ENCODE measurements at regions not wholly inside any gene's neighbourhood (a gene's known extent, or its start where the extent isn't known, plus 50 kb on each side); places are given as distances from the start of the nearest gene placed in this dataset.

- Histone ChIP-seq H3K9me3 (ENCODE audit: insufficient read depth, low read length) (no peaks in the 10 kb centered on the region), H4K20me1 (ENCODE audit: insufficient read depth, low read length) (no peaks in the 10 kb centered on the region), H3K4me1 (ENCODE audit: low read length) (no peaks in the 10 kb centered on the region), H3K36me3 (replicated peaks; ENCODE audit: low read depth, low read length) (no peaks in the 10 kb centered on the region), H3K27me3 (ENCODE audit: low read depth, low read length) (no peaks in the 10 kb centered on the region), H2AFZ (ENCODE audit: low read depth, low read length) (no peak overlapping the region), H3K79me2 (ENCODE audit: low read length) (no peaks in the 10 kb centered on the region), H3K4me2 (ENCODE audit: low read length) (no peak overlapping the region), H3K27ac (ENCODE audit: low read length) (no peak overlapping the region), H3K9ac (ENCODE audit: low read length) (no peak overlapping the region), H3K4me3 (ENCODE audit: low read length) (no peak overlapping the region)
- TF ChIP-seq EZH2phosphoT487 (IDR thresholded peaks at IDR 0.05; ENCODE audit: low read depth) (no peak), CTCF (IDR thresholded peaks at IDR 0.05; ENCODE audit: low read depth, low read length) (no peak)
Measured at GRCh38 chr5:14082973-14083372, 60.2 kb upstream of the TRIO start.

GRCh38 chr5:14082523-14082922 lies 60.6 kb upstream of the TRIO start:
- H3K4me1 ChIP-seq (ENCODE audit: low read length), result no peaks in the 10 kb centered on the region
- H3K4me3 ChIP-seq (ENCODE audit: low read length), result no peak overlapping the region
- H3K9ac ChIP-seq (ENCODE audit: low read length), result no peak overlapping the region
- no peak overlapping the region for H3K27ac ChIP-seq (ENCODE audit: low read length)
- H3K36me3 ChIP-seq (replicated peaks; ENCODE audit: low read depth, low read length), result no peaks in the 10 kb centered on the region
- no peaks in the 10 kb centered on the region for H3K79me2 ChIP-seq (ENCODE audit: low read length)
- H4K20me1 ChIP-seq (ENCODE audit: insufficient read depth, low read length), result no peaks in the 10 kb centered on the region
- TF ChIP-seq CTCF (IDR thresholded peaks at IDR 0.05; ENCODE audit: low read depth, low read length) (no peak), EZH2phosphoT487 (IDR thresholded peaks at IDR 0.05; ENCODE audit: low read depth) (no peak)
- no peak overlapping the region for H2AFZ ChIP-seq (ENCODE audit: low read depth, low read length)
- H3K9me3 ChIP-seq (ENCODE audit: insufficient read depth, low read length), result no peaks in the 10 kb centered on the region
- H3K27me3 ChIP-seq (ENCODE audit: low read depth, low read length), result no peaks in the 10 kb centered on the region
- no peak overlapping the region for H3K4me2 ChIP-seq (ENCODE audit: low read length)

- H3K9me3 ChIP-seq (ENCODE audit: insufficient read depth, low read length), result no peaks in the 10 kb centered on the region
- H3K4me1 ChIP-seq (ENCODE audit: low read length), result no peaks in the 10 kb centered on the region
- H3K9ac ChIP-seq (ENCODE audit: low read length), result no peak overlapping the region
- no peak overlapping the region for H3K4me2 ChIP-seq (ENCODE audit: low read length)
- H3K27me3 ChIP-seq (ENCODE audit: low read depth, low read length), result no peaks in the 10 kb centered on the region
- TF ChIP-seq CTCF (IDR thresholded peaks at IDR 0.05; ENCODE audit: low read depth, low read length) (no peak), EZH2phosphoT487 (IDR thresholded peaks at IDR 0.05; ENCODE audit: low read depth) (no peak)
- H3K36me3 ChIP-seq (replicated peaks; ENCODE audit: low read depth, low read length), result no peaks in the 10 kb centered on the region
- no peak overlapping the region for H3K27ac ChIP-seq (ENCODE audit: low read length)
- H3K79me2 ChIP-seq (ENCODE audit: low read length), result no peaks in the 10 kb centered on the region
- H2AFZ ChIP-seq (ENCODE audit: low read depth, low read length), result no peak overlapping the region
- H4K20me1 ChIP-seq (ENCODE audit: insufficient read depth, low read length), result no peaks in the 10 kb centered on the region
- H3K4me3 ChIP-seq (ENCODE audit: low read length), result no peak overlapping the region
Measured at GRCh38 chr5:14081791-14082190, 61.4 kb upstream of the TRIO start.

- H3K4me3 ChIP-seq (ENCODE audit: low read length), result no peak overlapping the region
- H3K4me1 ChIP-seq (ENCODE audit: low read length), result no peaks in the 10 kb centered on the region
- H3K4me2 ChIP-seq (ENCODE audit: low read length), result no peak overlapping the region
- H3K27ac ChIP-seq (ENCODE audit: low read length), result no peak overlapping the region
- no peaks in the 10 kb centered on the region for H3K27me3 ChIP-seq (ENCODE audit: low read depth, low read length)
- no peaks in the 10 kb centered on the region for H3K79me2 ChIP-seq (ENCODE audit: low read length)
- TF ChIP-seq EZH2phosphoT487 (IDR thresholded peaks at IDR 0.05; ENCODE audit: low read depth) (no peak), CTCF (IDR thresholded peaks at IDR 0.05; ENCODE audit: low read depth, low read length) (no peak)
- H4K20me1 ChIP-seq (ENCODE audit: insufficient read depth, low read length), result no peaks in the 10 kb centered on the region
- H3K36me3 ChIP-seq (replicated peaks; ENCODE audit: low read depth, low read length), result no peaks in the 10 kb centered on the region
- H2AFZ ChIP-seq (ENCODE audit: low read depth, low read length), result no peak overlapping the region
- H3K9ac ChIP-seq (ENCODE audit: low read length), result no peak overlapping the region
- H3K9me3 ChIP-seq (ENCODE audit: insufficient read depth, low read length), result no peaks in the 10 kb centered on the region
Measured at GRCh38 chr5:14078716-14079115, 64.4 kb upstream of the TRIO start.
